Mucosa of stomach (tissue), 1 donor: ENCODE measurements at regions not wholly inside any gene's neighbourhood (a gene's known extent, or its start where the extent isn't known, plus 50 kb on each side); places are given as distances from the start of the nearest gene placed in this dataset.
"Not testable (repeated sequence)": the region's sequence is repeated elsewhere in the genome, so short reads cannot be mapped to it uniquely, and the experiment has no call there.

Experiments used
- H3K27me3 ChIP-seq: one replicate; pipeline ENCODE4 v1.7.0; 2013; ENCODE audit warnings: mild to moderate bottlenecking, low read length; ENCODE audit not compliant: control insufficient read depth, insufficient read depth
- H3K36me3 ChIP-seq: one replicate; pipeline ENCODE4 v1.7.0; 2013; ENCODE audit warnings: low read length; ENCODE audit not compliant: control insufficient read depth, insufficient read depth
- H3K4me1 ChIP-seq: one replicate; pipeline ENCODE4 v1.7.0; 2013; ENCODE audit warnings: mild to moderate bottlenecking, low read length; ENCODE audit not compliant: control insufficient read depth, insufficient read depth
- H3K4me3 ChIP-seq: one replicate; pipeline ENCODE4 v1.7.0; 2013; ENCODE audit warnings: low read length
- H3K9ac ChIP-seq: one replicate; pipeline ENCODE4 v1.7.0; 2013; ENCODE audit warnings: mild to moderate bottlenecking, low read length, moderate library complexity
- H3K9me3 ChIP-seq: one replicate; pipeline ENCODE4 v1.7.0; 2013; ENCODE audit warnings: mild to moderate bottlenecking, low read length, moderate library complexity; ENCODE audit not compliant: control insufficient read depth
- donor health status: Pancreatic carcinoma.

DNA sequence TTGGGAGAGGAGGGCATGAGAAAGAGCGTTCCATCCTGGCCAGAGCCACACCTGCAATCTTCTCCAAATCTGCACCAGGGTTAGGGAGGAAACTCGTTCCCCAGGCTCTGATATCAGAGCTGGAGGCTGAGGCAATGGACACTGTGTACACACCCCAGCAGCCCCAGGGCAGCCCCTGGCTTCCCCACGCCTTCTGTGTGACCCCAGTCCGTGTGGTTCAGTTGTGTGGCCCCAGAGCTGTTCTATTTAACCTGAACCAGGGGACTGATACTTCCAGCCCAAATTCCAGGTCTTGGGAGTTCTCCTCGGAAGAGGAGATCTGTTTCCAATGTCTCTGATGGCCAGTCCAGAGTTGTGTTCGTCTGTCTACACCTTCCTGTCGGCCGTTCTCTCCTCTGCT is 242.6 kb upstream of the EXOC2 start:
- no peaks in the 10 kb centered on the region for H3K9me3 ChIP-seq
- H3K4me1 ChIP-seq, result no peaks in the 10 kb centered on the region
- H3K4me3 ChIP-seq, result no peak overlapping the region
- no peaks in the 10 kb centered on the region for H3K36me3 ChIP-seq
- no peak overlapping the region for H3K9ac ChIP-seq
- no peaks in the 10 kb centered on the region for H3K27me3 ChIP-seq

DNA sequence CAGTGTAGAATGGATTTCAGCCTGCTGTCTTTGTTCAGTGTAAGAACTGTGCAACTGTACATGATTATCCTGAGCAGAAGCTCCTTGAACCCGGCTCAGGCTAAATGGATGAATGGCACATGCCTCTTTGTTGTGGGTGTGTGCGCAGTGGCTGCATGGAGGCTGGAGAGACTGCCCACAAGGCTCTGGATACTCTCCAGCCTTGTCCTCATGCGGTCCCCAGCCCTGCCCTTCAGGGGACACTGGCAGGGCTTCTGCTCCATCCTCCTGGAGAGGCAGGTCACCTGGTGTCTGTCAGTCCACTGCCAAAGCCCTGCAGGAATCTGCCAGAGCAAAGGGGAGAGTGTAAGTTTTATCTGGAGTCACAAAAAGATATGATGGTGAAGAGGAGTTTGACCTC is 241.7 kb upstream of the EXOC2 start:
- Histone ChIP-seq H3K9ac (no peak overlapping the region), H3K9me3 (no peaks in the 10 kb centered on the region), H3K36me3 (no peaks in the 10 kb centered on the region), H3K4me3 (no peak overlapping the region), H3K27me3 (no peaks in the 10 kb centered on the region), H3K4me1 (no peaks in the 10 kb centered on the region)

DNA sequence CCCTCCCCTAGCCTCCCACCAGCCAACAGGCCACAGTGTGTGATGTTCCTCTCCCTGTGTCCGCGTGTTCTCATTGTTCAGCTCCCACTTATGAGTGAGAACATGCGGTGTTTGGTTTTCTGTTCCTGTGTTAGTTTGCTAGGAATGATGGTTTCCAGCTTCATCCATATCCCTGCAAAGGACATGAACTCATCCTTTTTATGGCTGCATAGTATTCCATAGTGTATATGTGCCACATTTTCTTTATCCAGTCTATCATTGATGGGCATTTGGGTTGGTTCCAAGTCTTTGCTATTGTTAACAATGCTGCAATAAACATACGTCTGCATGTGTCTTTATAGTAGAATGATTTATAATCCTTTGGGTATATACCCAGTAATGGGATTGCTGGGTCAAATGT is 239.0 kb upstream of the EXOC2 start:
- not testable (repeated sequence) for H3K4me3 ChIP-seq, H3K4me1 ChIP-seq, H3K27me3 ChIP-seq, H3K9me3 ChIP-seq, H3K36me3 ChIP-seq, H3K9ac ChIP-seq

DNA sequence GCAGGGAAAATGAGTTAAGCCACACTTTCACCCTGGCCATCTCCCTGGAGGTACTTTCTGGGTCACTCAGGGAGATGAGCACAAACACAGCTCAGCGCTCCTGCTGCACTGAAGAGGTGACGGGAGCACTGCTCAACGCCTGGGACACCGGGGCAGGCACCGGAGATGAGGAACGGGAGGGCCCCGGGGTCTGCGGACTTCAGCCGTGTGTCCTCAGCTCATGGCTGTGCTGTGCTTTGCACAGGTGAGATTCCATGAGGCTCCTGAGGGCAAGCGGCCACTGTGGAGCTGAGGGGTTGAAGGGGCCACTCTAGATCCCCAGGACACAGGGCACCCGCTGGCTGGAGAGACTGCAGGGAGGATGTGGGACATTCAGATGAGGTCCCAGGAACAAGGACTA is 234.2 kb upstream of the EXOC2 start:
- H3K9ac ChIP-seq, result no peak overlapping the region
- no peaks in the 10 kb centered on the region for H3K36me3 ChIP-seq
- H3K4me1 ChIP-seq, result no peaks in the 10 kb centered on the region

DNA sequence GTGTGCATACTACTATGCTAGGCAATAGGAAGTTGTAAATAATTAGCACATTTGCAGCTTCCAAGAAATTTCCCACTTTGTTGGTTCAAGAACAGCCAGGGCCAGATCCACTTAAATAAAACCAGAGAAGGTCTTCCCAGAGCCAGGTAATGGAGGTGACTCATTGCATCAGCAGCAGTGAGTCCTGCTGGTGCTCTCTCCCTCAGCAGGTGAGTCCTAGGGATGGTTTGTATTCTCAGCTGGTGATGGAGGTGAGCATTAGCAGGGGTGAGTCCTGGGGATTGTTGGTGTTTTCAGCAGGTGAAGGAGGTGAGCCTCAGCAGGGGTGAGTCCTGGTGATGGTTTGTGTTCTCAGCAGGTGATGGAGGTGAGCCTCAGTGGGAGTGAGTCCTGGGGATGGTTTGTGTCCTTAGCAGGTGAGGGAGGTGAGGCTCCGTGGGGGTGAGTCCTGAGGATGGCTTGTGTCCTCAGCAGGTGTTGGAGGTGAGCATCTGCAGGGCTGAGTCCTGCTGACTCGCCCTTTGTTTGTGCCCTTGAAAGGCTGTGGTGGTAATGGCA is 232.8 kb upstream of the EXOC2 start:
- no peaks in the 10 kb centered on the region for H3K4me1 ChIP-seq
- H3K4me3 ChIP-seq, result no peak overlapping the region
- no peak overlapping the region for H3K9ac ChIP-seq
- peaks cover 16% of the 10 kb centered on the region for H3K9me3 ChIP-seq
- no peaks in the 10 kb centered on the region for H3K27me3 ChIP-seq
- H3K36me3 ChIP-seq, result no peaks in the 10 kb centered on the region

More for the DNA sequence above, 234.2 kb upstream of the EXOC2 start:
- H3K27me3 ChIP-seq, result no peaks in the 10 kb centered on the region
- H3K9me3 ChIP-seq, result peaks cover 2% of the 10 kb centered on the region
- no peak overlapping the region for H3K4me3 ChIP-seq

DNA sequence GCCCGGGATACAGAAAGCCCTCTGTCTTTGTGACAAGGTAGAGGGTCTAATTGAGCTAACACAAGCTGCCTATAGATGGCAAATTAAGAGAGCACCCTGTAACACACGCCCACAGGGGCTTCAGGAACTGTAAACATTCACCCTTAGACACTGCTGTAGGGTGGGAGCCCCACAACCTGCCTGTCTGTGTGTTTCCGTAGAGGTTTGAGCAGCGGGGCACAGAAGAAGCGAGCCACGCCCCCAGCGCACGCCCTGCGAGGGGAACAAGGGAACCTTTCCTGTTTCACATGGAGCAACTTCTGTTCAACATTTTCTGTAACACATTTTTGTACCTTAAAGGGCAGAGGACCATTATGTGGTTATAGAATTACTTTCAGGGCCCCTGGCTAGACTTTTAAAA is 231.7 kb upstream of the EXOC2 start:
- no peaks in the 10 kb centered on the region for H3K27me3 ChIP-seq
- H3K4me3 ChIP-seq, result no peak overlapping the region
- H3K9ac ChIP-seq, result no peak overlapping the region
- no peaks in the 10 kb centered on the region for H3K36me3 ChIP-seq
- H3K9me3 ChIP-seq, result peaks cover 19% of the 10 kb centered on the region
- no peaks in the 10 kb centered on the region for H3K4me1 ChIP-seq

DNA sequence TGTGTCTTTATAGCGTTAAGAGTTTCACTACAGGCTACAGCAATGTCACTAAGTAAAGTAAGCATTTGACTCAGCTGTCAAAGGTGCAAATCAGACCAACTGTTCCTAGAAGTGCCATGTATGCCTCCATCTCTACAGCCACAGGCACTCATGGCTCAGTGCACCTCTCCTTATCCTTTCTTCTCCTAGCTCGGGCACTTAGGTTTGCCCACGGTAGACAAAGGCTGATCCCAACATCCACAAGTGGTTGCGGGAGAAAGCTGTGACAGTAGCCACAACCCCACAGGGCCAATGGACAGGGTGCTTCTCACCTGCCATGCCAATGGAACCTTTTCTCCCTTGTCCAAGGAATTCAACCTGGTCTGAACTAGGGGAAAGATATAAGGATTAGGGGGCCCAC is 228.5 kb upstream of the EXOC2 start:
- no peak overlapping the region for H3K9ac ChIP-seq
- no peaks in the 10 kb centered on the region for H3K27me3 ChIP-seq
- H3K9me3 ChIP-seq, result peaks cover 19% of the 10 kb centered on the region

DNA sequence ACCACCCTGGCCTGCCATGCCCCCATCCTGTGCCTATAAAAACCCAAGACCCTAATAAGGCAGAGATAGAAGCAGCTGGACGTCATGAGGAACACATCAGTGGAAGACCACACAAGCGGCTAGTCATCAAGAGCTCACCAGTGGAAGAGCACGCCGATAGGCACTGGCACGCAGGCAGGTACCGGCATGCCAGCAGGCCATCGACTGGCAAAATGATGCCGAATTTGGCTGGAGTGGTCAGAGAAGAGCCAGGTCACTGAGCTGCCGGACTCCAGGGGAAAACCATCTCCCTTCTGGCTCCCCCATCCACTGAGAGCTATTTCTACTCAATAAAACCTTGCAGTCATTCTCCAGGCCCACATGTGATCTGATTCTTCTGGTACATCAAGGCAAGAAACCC is 227.6 kb upstream of the EXOC2 start:
- no peaks in the 10 kb centered on the region for H3K27me3 ChIP-seq
- H3K9me3 ChIP-seq, result peaks cover 19% of the 10 kb centered on the region
- H3K9ac ChIP-seq, result no peak overlapping the region
- no peaks in the 10 kb centered on the region for H3K36me3 ChIP-seq
- H3K4me1 ChIP-seq, result no peaks in the 10 kb centered on the region
- no peak overlapping the region for H3K4me3 ChIP-seq

More for the DNA sequence above, 228.5 kb upstream of the EXOC2 start:
- Histone ChIP-seq H3K4me1 (no peaks in the 10 kb centered on the region), H3K36me3 (no peaks in the 10 kb centered on the region), H3K4me3 (no peak overlapping the region)

DNA sequence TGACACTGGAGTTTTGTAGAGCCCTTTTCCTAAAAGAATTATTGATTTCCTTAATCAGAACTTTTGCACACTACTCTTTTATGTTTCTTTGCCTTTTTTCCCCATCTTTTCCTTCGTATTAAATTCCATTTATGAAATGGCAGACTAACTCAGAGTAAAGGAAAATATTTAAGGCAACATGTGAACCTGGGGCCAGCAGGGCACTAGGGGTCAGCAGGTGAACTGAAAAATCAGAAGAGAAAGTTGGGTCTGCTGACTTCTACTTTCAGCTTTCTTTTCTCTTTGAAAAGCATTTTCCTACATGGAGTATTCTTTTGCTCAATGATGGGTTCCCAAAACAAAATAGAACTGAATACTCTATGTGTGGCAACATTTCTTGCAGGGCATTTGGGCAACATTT is 226.6 kb upstream of the EXOC2 start:
- H3K9me3 ChIP-seq, result peaks cover 19% of the 10 kb centered on the region
- H3K9ac ChIP-seq, result no peak overlapping the region
- no peaks in the 10 kb centered on the region for H3K27me3 ChIP-seq
- H3K36me3 ChIP-seq, result no peaks in the 10 kb centered on the region
- H3K4me1 ChIP-seq, result no peaks in the 10 kb centered on the region
- H3K4me3 ChIP-seq, result no peak overlapping the region

DNA sequence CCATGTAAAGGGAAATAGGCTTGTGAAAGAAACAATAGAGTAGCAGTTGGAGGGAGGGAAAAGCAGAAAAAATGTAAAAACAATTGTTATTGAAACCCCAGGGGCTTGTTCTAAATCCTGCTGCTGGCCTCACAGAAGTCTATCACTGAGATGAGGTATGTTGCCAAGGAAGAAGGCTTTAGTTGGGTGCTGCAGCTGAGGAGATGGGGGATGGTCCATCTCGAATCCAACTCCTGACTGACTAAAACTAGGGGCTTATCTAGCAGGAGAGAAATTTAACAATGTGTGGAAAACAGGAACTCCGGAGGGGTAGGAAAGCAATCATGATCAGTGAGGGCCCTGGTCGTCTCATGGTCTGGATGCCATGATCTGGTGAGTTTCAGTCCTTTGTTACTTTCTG is 225.0 kb upstream of the EXOC2 start:
- no peak overlapping the region for H3K4me3 ChIP-seq
- H3K4me1 ChIP-seq, result no peaks in the 10 kb centered on the region
- no peak overlapping the region for H3K9ac ChIP-seq
- no peaks in the 10 kb centered on the region for H3K36me3 ChIP-seq
- no peaks in the 10 kb centered on the region for H3K27me3 ChIP-seq
- H3K9me3 ChIP-seq, result peaks cover 19% of the 10 kb centered on the region

DNA sequence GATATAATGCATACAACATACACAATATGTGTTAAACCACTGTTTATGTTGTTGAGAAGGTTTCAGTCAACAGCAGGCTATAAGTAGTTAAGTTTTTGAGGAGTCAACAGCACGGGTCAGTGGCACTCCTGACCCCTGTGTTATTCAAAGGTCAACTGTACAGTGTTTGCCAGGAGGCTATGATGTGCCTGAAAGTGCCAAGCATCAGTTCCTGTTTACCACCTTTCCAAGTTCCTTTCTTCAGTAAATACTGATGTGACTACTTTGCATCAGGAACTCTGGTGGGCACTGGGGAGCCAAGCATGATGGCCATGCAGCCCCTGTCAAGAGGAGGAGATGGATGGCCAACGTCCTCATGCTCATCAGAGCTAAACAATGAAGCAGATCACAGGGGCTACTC is 224.4 kb upstream of the EXOC2 start:
- H3K4me1 ChIP-seq, result peaks cover 5% of the 10 kb centered on the region
- peaks cover 19% of the 10 kb centered on the region for H3K9me3 ChIP-seq
- no peak overlapping the region for H3K4me3 ChIP-seq
- H3K27me3 ChIP-seq, result no peaks in the 10 kb centered on the region
- no peaks in the 10 kb centered on the region for H3K36me3 ChIP-seq
- no peak overlapping the region for H3K9ac ChIP-seq

DNA sequence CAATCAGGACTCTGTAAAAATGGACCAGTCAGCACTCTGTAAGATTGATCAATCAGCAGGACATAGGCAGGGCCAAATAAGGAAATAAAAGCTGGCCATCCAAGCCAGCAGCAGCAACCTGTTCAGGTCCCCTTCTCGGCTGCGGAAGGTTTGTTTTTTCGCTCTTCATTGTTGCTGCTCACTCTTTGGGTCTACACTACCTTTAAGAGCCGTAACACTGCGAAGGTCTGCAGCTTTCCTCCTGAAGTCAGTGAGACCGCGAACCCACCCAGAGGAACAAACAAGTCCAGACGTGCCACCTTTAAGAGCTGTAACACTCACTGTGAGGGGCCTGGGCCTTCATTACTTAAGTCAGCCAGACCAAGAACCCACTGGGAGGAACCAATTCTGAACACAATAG is 223.2 kb upstream of the EXOC2 start:
- H3K9ac ChIP-seq, result no peak overlapping the region
- H3K36me3 ChIP-seq, result no peaks in the 10 kb centered on the region
- no peak overlapping the region for H3K4me3 ChIP-seq
- H3K27me3 ChIP-seq, result no peaks in the 10 kb centered on the region
- H3K4me1 ChIP-seq, result peaks cover 11% of the 10 kb centered on the region
- peaks cover 7% of the 10 kb centered on the region for H3K9me3 ChIP-seq
